HG02571 (cell line): ENCODE measurements at regions not wholly inside any gene's neighbourhood (a gene's known extent, or its start where the extent isn't known, plus 50 kb on each side); places are given as distances from the start of the nearest gene placed in this dataset.

Source experiments
- ATAC-seq: cut with Tn5 transposase; IDR thresholded peaks from one replicate; pipeline ENCODE4 v1.9.1; 2021; ENCODE audit warnings: mild to moderate bottlenecking, moderate library complexity; ENCODE audit not compliant: unreplicated experiment

- ATAC-seq: peak; percentile 67
Observed at GRCh38 chr5:74576941-74577456, 63.5 kb downstream of the ENC1 start.

- no peak for ATAC-seq
Observed at GRCh38 chr5:74575741-74576538, 64.6 kb downstream of the ENC1 start.

GRCh38 chr5:74570250-74570649, 70.3 kb downstream of the ENC1 start:
- ATAC-seq: no peak

GRCh38 chr5:74567411-74567995, 73.0 kb downstream of the ENC1 start:
- no peak for ATAC-seq

GRCh38 chr5:74562122-74562521, 78.4 kb downstream of the ENC1 start:
- ATAC-seq: no peak

GRCh38 chr5:74560245-74560644, 80.3 kb downstream of the ENC1 start:
- no peak for ATAC-seq

GRCh38 chr5:74556631-74557595, 83.6 kb downstream of the ENC1 start:
- no peak for ATAC-seq

GRCh38 chr5:74556006-74556405, 84.5 kb downstream of the ENC1 start:
- ATAC-seq: no peak

- ATAC-seq: no peak
Observed at GRCh38 chr5:74552101-74552500, 88.4 kb downstream of the ENC1 start.

- no peak for ATAC-seq
Observed at GRCh38 chr5:74550927-74551326, 89.6 kb downstream of the ENC1 start.

- ATAC-seq: no peak
Observed at GRCh38 chr5:74549384-74549783, 91.1 kb downstream of the ENC1 start.

GRCh38 chr5:74546796-74547195, 93.7 kb downstream of the ENC1 start:
- no peak for ATAC-seq

- no peak for ATAC-seq
Observed at GRCh38 chr5:74544811-74545210, 95.7 kb downstream of the ENC1 start.

GRCh38 chr5:74543162-74543995, 97.1 kb downstream of the ENC1 start:
- ATAC-seq: no peak

GRCh38 chr5:74542482-74542881, 98.0 kb downstream of the ENC1 start:
- ATAC-seq: no peak

- ATAC-seq: no peak
Observed at GRCh38 chr5:74541381-74541781, 99.1 kb downstream of the ENC1 start.

GRCh38 chr5:74540622-74541021, 99.9 kb downstream of the ENC1 start:
- ATAC-seq: no peak

- ATAC-seq: no peak
Observed at GRCh38 chr5:74539986-74540385, 100.5 kb downstream of the ENC1 start.

- no peak for ATAC-seq
Observed at GRCh38 chr5:74538206-74538661, 102.3 kb downstream of the ENC1 start.

GRCh38 chr5:74536658-74537057, 103.9 kb downstream of the ENC1 start:
- ATAC-seq: no peak
